ENCODE measurements at regions not wholly inside any gene's neighbourhood (a gene's known extent, or its start where the extent isn't known, plus 50 kb on each side); places are given as distances from the start of the nearest gene placed in this dataset.

DNA sequence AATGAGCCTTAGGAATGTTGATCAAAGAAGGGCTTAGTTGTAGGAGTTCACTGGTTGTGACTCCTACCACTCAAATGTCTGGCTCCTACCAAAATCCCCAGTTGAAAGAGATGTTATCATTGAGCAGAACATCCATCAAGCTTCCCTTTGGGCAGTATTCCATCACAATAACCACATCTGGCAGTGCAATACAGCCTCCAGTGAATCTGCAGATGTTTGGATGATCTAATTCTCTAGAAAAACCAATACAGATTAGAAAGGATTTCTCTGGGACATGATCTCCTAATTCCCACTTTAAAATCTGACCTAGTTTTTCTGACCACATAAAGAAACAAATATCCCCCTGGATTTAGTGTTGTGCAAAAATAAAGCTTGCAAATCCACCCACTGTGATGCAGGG, 81.6 kb downstream of the TMEM215 start:
- Histone ChIP-seq H3K4me3 (no peak overlapping the region), H3K27me3 (peaks cover 0 to 10% (median 0%) of the 10 kb centered on the region in 7 donors), H3K27ac (no peak overlapping the region), H3K36me3 (no peaks in the 10 kb centered on the region), H3K4me1 (peaks cover 0 to 8% (median 0%) of the 10 kb centered on the region in 9 donors), H3K9me3 (no peaks in the 10 kb centered on the region)
- TF ChIP-seq, protein P1, sequence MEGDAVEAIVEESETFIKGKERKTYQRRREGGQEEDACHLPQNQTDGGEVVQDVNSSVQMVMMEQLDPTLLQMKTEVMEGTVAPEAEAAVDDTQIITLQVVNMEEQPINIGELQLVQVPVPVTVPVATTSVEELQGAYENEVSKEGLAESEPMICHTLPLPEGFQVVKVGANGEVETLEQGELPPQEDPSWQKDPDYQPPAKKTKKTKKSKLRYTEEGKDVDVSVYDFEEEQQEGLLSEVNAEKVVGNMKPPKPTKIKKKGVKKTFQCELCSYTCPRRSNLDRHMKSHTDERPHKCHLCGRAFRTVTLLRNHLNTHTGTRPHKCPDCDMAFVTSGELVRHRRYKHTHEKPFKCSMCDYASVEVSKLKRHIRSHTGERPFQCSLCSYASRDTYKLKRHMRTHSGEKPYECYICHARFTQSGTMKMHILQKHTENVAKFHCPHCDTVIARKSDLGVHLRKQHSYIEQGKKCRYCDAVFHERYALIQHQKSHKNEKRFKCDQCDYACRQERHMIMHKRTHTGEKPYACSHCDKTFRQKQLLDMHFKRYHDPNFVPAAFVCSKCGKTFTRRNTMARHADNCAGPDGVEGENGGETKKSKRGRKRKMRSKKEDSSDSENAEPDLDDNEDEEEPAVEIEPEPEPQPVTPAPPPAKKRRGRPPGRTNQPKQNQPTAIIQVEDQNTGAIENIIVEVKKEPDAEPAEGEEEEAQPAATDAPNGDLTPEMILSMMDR (IDR thresholded peaks at IDR 0.05), result no peak
- DNase-seq (no peak), ATAC-seq (no peak)
- intact Hi-C loops (cut with DNase I), result loop anchor here in 1 of 10 donors (10.0 kb wide), 1 partner anchor 80 kb away; the partner anchor contains the start of gene TMEM215

DNA sequence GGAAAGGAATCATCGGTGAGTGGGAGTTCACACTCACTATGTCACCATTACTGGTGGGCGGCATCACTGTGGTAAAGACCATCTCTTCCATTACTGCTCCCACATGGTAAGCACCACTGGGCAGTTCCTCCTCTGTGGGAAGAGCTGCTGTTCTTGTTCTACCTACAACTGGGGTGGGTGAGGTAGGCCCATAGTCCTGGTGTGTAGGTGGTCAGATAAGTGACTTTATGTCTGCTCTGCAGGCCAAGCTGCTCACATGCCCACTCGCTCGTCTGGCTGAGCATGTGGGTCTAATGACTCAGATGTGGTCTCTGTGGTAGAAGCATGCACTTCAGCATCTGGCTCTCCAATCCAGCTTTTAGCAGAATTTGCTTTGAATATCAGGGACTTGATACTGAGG, 82.9 kb downstream of the TMEM215 start:
- TF ChIP-seq, protein P1 (IDR thresholded peaks at IDR 0.05), result no peak
- Histone ChIP-seq H3K4me3 (no peak overlapping the region), H3K4me1 (peaks cover 0 to 8% (median 0%) of the 10 kb centered on the region in 9 donors), H3K36me3 (no peaks in the 10 kb centered on the region), H3K27ac (no peak overlapping the region), H3K9me3 (no peaks in the 10 kb centered on the region), H3K27me3 (peaks cover 0 to 4% (median 0%) of the 10 kb centered on the region in 7 donors)
- WGBS, 2 donors, result 77 to 85% methylated on average over 4 of the region's 4 CpGs
- no peak for ATAC-seq
- intact Hi-C loops (cut with DNase I), result loop anchor here in 1 of 10 donors (10.0 kb wide), 1 partner anchor 81 kb away; the partner anchor contains the start of gene TMEM215
- no peak for DNase-seq

DNA sequence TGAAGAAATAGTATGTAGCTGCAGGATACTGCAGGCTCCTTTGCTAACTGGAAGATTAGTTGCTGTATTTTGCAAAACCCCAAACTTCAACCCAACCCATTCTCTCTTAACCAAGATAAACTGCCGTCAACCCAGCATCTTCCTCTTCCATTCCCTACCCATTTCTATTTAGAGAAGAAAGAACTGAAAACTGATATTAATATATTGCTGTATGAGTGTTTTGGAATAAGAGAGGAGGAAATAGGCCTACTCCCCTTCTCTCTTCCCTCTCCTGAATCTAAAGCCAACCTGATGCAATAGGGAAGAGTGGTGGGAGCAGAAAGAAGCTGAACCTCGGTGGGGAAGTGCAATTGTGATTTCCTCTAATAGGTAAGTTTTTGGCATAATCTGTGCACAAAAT, 83.7 kb downstream of the TMEM215 start:
- WGBS, 2 donors, result 72 to 97% methylated on average over 2 of the region's 2 CpGs
- H3K27me3 ChIP-seq, result no peaks in the 10 kb centered on the region
- ATAC-seq (no peak), DNase-seq (no peak)
- TF ChIP-seq, protein P1 (IDR thresholded peaks at IDR 0.05), result no peak
- H3K9me3 ChIP-seq, result no peaks in the 10 kb centered on the region
- H3K36me3 ChIP-seq, result no peaks in the 10 kb centered on the region
- no peak overlapping the region for H3K27ac ChIP-seq
- no peak overlapping the region for H3K4me3 ChIP-seq
- peaks cover 0 to 8% (median 0%) of the 10 kb centered on the region in 9 donors for H3K4me1 ChIP-seq
- intact Hi-C loops (cut with DNase I), result loop anchor here in 1 of 10 donors (10.0 kb wide), 1 partner anchor 82 kb away; the partner anchor contains the start of gene TMEM215

DNA sequence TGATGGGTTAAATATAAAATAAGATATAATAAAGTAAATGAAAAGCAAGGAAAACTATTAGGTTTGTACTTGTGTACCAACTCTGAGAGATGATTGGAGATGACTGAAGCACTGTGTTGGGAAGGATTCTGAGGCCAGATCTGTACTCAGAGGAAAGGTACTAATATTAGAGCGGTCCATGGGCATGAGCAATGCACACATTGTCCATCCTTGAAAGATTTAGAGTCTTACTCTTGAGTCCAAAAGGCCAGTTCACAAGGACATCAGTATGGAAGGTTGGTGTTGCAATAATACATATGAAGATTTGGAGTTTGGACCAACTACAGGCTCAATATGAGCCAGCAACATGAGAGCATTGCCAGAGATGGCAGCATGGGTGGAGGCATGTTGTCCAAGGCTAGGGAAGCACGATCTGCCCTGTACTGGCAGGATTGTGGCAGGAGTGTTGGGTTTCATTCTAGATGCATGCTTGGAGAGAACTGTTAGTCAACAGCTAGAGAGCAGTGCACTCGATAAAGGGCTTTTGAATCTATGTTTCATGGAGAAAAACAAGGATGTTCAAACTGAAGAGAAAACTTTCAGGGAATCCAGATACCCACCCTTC, 84.4 kb downstream of the TMEM215 start:
- ATAC-seq (no peak), DNase-seq (no peak)
- Histone ChIP-seq H3K27ac (no peak overlapping the region), H3K4me1 (peaks cover 0 to 8% (median 0%) of the 10 kb centered on the region in 9 donors), H3K36me3 (no peaks in the 10 kb centered on the region), H3K27me3 (no peaks in the 10 kb centered on the region), H3K9me3 (no peaks in the 10 kb centered on the region), H3K4me3 (no peak overlapping the region)
- intact Hi-C loops (cut with DNase I), result loop anchor here in 1 of 10 donors (10.0 kb wide), 1 partner anchor 83 kb away; the partner anchor contains the start of gene TMEM215
- TF ChIP-seq, protein P1 (IDR thresholded peaks at IDR 0.05), result no peak
- 63 to 81% methylated on average over 3 of the region's 3 CpGs for WGBS, 2 donors
